Endodermal cell (in vitro differentiated cells): ENCODE measurements at regions not wholly inside any gene's neighbourhood (a gene's known extent, or its start where the extent isn't known, plus 50 kb on each side); places are given as distances from the start of the nearest gene placed in this dataset.

Experiments
- DNase-seq: peaks from one replicate; pipeline ENCODE4 v3.0.0-alpha.2; 2017
- H3K27ac ChIP-seq: 2 replicates; pipeline ENCODE4 v1.5.1; 2013; ENCODE audit warnings: mild to moderate bottlenecking, low read depth, low read length, moderate library complexity
- H3K27me3 ChIP-seq: 2 replicates; pipeline ENCODE4 v1.6.1; 2013; ENCODE audit warnings: mild to moderate bottlenecking, low read length, moderate library complexity; ENCODE audit not compliant: insufficient read depth, control insufficient read depth, poor library complexity, severe bottlenecking
- H3K36me3 ChIP-seq: 2 replicates; pipeline ENCODE4 v1.7.0; 2013; ENCODE audit warnings: mild to moderate bottlenecking, low read length, moderate library complexity; ENCODE audit not compliant: control insufficient read depth, insufficient read depth
- H3K4me1 ChIP-seq: one replicate; pipeline ENCODE4 v1.7.0; 2013; ENCODE audit warnings: low read length; ENCODE audit not compliant: control insufficient read depth, insufficient read depth
- H3K4me3 ChIP-seq: 2 replicates; pipeline ENCODE4 v1.5.1; 2013; ENCODE audit warnings: mild to moderate bottlenecking, low read length, moderate library complexity
- H3K9ac ChIP-seq: 2 replicates; pipeline ENCODE4 v1.6.1; 2013; ENCODE audit warnings: mild to moderate bottlenecking, low read length, moderate library complexity; ENCODE audit not compliant: poor library complexity, severe bottlenecking; ENCODE audit errors: extremely low read depth
- H3K9me3 ChIP-seq: 2 replicates; pipeline ENCODE4 v1.6.1; 2013; ENCODE audit warnings: mild to moderate bottlenecking, low read length, moderate library complexity; ENCODE audit not compliant: control insufficient read depth
- H3K27ac Mint-ChIP-seq: 2 replicates; pipeline ENCODE4 v1.8.0; 2020; ENCODE audit warnings: mixed read lengths
- H3K27me3 Mint-ChIP-seq: 2 replicates; pipeline ENCODE4 v1.8.0; 2021; ENCODE audit warnings: mild to moderate bottlenecking, mixed read lengths; ENCODE audit not compliant: insufficient read depth
- H3K36me3 Mint-ChIP-seq: 2 replicates; pipeline ENCODE4 v1.8.0; 2020; ENCODE audit warnings: low read depth, mixed read lengths
- H3K4me1 Mint-ChIP-seq: 2 replicates; pipeline ENCODE4 v1.8.0; 2020; ENCODE audit warnings: mixed read lengths
- H3K4me3 Mint-ChIP-seq: 2 replicates; pipeline ENCODE4 v1.8.0; 2020; ENCODE audit warnings: mild to moderate bottlenecking, moderate library complexity, mixed read lengths
- H3K9me3 Mint-ChIP-seq: 2 replicates; pipeline ENCODE4 v1.8.0; 2020; ENCODE audit warnings: mild to moderate bottlenecking, mixed read lengths
- CTCF ChIP-seq: fragments of 200-600 bp; sonication (generic); conservative IDR thresholded peaks from 2 replicates; pipeline ENCODE4 v1.5.0; 2021; ENCODE audit warnings: antibody characterized with exemption, mild to moderate bottlenecking
- WGBS, 2 experiments: methylation state at CpG; one replicate each; pipeline versions ENCODE4 v1.1.5 to v1.1.7; 2013; ENCODE audit warnings: missing lambda C conversion rate in 2 of 2, mixed read lengths in 1 of 2; ENCODE audit not compliant: insufficient coverage in 1 of 2, insufficient read length in 1 of 2; 5-methylcytosine and 5-hydroxymethylcytosine counted together

GRCh38 chrX:35416782-35417181 is 381.4 kb upstream of the MAGEB16 start:
- DNase-seq: no peak
- H3K27me3 Mint-ChIP-seq: no peaks in the 10 kb centered on the region
- Histone ChIP-seq H3K9ac (no peak overlapping the region), H3K27ac (no peak overlapping the region), H3K9me3 (no peaks in the 10 kb centered on the region), H3K4me3 (no peak overlapping the region), H3K36me3 (no peaks in the 10 kb centered on the region), H3K27me3 (no peaks in the 10 kb centered on the region), H3K4me1 (no peaks in the 10 kb centered on the region)
- TF ChIP-seq CTCF: no peak
- peaks cover 59% of the 10 kb centered on the region for H3K9me3 Mint-ChIP-seq
- no peaks in the 10 kb centered on the region for H3K36me3 Mint-ChIP-seq
- H3K27ac Mint-ChIP-seq: no peak overlapping the region
- H3K4me3 Mint-ChIP-seq: no peak overlapping the region
- H3K4me1 Mint-ChIP-seq: no peaks in the 10 kb centered on the region

- Mint-ChIP-seq H3K4me1 (no peaks in the 10 kb centered on the region), H3K9me3 (peaks cover 68% of the 10 kb centered on the region), H3K4me3 (no peak overlapping the region), H3K36me3 (peaks cover 3% of the 10 kb centered on the region), H3K27me3 (no peaks in the 10 kb centered on the region), H3K27ac (no peak overlapping the region)
- H3K36me3 ChIP-seq: no peaks in the 10 kb centered on the region
- no peak overlapping the region for H3K27ac ChIP-seq
- no peak for TF ChIP-seq CTCF
- DNase-seq: no peak
- no peaks in the 10 kb centered on the region for H3K27me3 ChIP-seq
- peak overlapping the region; percentile 45 for H3K4me3 ChIP-seq
- H3K9me3 ChIP-seq: peaks cover 35% of the 10 kb centered on the region
- H3K9ac ChIP-seq: no peak overlapping the region
- H3K4me1 ChIP-seq: no peaks in the 10 kb centered on the region
- 92% methylated on average over 2 of the region's 2 CpGs; no CpG with 5 or more reads in 1 of the 2 experiments for WGBS, 2 experiments
These were observed 366.1 kb upstream of the MAGEB16 start for GRCh38 chrX:35432056-35432455.

GRCh38 chrX:35439034-35439660 is 359.0 kb upstream of the MAGEB16 start:
- no peak overlapping the region for H3K4me3 Mint-ChIP-seq
- H3K4me1 Mint-ChIP-seq: no peaks in the 10 kb centered on the region
- Histone ChIP-seq H3K9me3 (peaks cover 51% of the 10 kb centered on the region), H3K36me3 (no peaks in the 10 kb centered on the region), H3K4me1 (no peaks in the 10 kb centered on the region), H3K4me3 (no peak overlapping the region), H3K27ac (no peak overlapping the region), H3K9ac (no peak overlapping the region), H3K27me3 (no peaks in the 10 kb centered on the region)
- no peaks in the 10 kb centered on the region for H3K27me3 Mint-ChIP-seq
- no peak for TF ChIP-seq CTCF
- peaks cover 8% of the 10 kb centered on the region for H3K36me3 Mint-ChIP-seq
- H3K27ac Mint-ChIP-seq: no peak overlapping the region
- DNase-seq: no peak
- H3K9me3 Mint-ChIP-seq: peaks cover 69% of the 10 kb centered on the region
- WGBS, 2 experiments: 91% methylated on average over 3 of the region's 3 CpGs; no CpG with 5 or more reads in 1 of the 2 experiments
